ENCODE measurements at regions not wholly inside any gene's neighbourhood (a gene's known extent, or its start where the extent isn't known, plus 50 kb on each side); places are given as distances from the start of the nearest gene placed in this dataset.

GRCh38 chr5:164433106-164433870 is 927.9 kb downstream of the MAT2B start:
- H3K27ac ChIP-seq, result no peak overlapping the region

GRCh38 chr5:164435576-164435975 is 930.2 kb downstream of the MAT2B start:
- no peak overlapping the region for H3K27ac ChIP-seq
- no peak for TF ChIP-seq CTCF (conservative IDR thresholded peaks at IDR 0.05)

More at GRCh38 chr5:164433106-164433870, 927.9 kb downstream of the MAT2B start:
- TF ChIP-seq CTCF (conservative IDR thresholded peaks at IDR 0.05), result no peak

- no peak for TF ChIP-seq CTCF (conservative IDR thresholded peaks at IDR 0.05)
Observed at GRCh38 chr5:164439799-164440198, 934.4 kb downstream of the MAT2B start.

GRCh38 chr5:164449460-164449859 is 944.0 kb downstream of the MAT2B start:
- no peak overlapping the region for H3K27ac ChIP-seq
- no peak for TF ChIP-seq CTCF (conservative IDR thresholded peaks at IDR 0.05)

More at GRCh38 chr5:164439799-164440198, 934.4 kb downstream of the MAT2B start:
- H3K27ac ChIP-seq, result no peak overlapping the region

GRCh38 chr5:164466033-164466432 is 960.6 kb downstream of the MAT2B start:
- no peak for TF ChIP-seq CTCF (conservative IDR thresholded peaks at IDR 0.05)
- H3K27ac ChIP-seq, result no peak overlapping the region

- no peak for TF ChIP-seq CTCF (conservative IDR thresholded peaks at IDR 0.05)
Observed at GRCh38 chr5:164470312-164470711, 964.9 kb downstream of the MAT2B start.

GRCh38 chr5:164472165-164472564 is 966.7 kb downstream of the MAT2B start:
- no peak for TF ChIP-seq CTCF (conservative IDR thresholded peaks at IDR 0.05)
- no peak overlapping the region for H3K27ac ChIP-seq

More at GRCh38 chr5:164470312-164470711, 964.9 kb downstream of the MAT2B start:
- no peak overlapping the region for H3K27ac ChIP-seq
